GM12874 (cell line): ENCODE measurements at regions not wholly inside any gene's neighbourhood (a gene's known extent, or its start where the extent isn't known, plus 50 kb on each side); places are given as distances from the start of the nearest gene placed in this dataset.

ENCODE experiments used
- TF ChIP-seq, protein P1 (sequence below): IDR thresholded peaks from 2 replicates; pipeline ENCODE4 v1.5.1; 2011; ENCODE audit warnings: low read depth, mild to moderate bottlenecking, control low read depth, low read length, moderate library complexity; ENCODE audit not compliant: insufficient read depth

DNA sequence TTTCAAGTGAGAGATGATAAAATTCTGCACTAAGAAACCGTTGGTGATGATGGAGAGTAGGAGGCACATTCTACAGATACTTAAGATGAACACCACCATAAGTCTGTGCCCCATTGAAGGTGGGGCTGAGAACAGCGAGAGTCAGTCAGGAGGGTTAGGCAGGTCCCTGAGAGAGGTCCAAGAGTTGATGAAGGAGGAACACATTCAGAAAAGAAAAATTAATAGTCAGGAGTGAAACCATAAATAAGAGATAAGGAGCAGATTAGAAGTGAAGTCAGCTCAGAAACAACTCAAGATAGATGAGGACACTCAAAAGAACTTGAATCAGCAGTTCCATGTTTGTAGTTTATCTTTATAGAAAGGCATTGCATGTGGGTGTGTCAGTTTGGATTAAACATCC, 727.2 kb upstream of the MARCKS start:
- TF ChIP-seq, protein P1, sequence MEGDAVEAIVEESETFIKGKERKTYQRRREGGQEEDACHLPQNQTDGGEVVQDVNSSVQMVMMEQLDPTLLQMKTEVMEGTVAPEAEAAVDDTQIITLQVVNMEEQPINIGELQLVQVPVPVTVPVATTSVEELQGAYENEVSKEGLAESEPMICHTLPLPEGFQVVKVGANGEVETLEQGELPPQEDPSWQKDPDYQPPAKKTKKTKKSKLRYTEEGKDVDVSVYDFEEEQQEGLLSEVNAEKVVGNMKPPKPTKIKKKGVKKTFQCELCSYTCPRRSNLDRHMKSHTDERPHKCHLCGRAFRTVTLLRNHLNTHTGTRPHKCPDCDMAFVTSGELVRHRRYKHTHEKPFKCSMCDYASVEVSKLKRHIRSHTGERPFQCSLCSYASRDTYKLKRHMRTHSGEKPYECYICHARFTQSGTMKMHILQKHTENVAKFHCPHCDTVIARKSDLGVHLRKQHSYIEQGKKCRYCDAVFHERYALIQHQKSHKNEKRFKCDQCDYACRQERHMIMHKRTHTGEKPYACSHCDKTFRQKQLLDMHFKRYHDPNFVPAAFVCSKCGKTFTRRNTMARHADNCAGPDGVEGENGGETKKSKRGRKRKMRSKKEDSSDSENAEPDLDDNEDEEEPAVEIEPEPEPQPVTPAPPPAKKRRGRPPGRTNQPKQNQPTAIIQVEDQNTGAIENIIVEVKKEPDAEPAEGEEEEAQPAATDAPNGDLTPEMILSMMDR, result no peak

DNA sequence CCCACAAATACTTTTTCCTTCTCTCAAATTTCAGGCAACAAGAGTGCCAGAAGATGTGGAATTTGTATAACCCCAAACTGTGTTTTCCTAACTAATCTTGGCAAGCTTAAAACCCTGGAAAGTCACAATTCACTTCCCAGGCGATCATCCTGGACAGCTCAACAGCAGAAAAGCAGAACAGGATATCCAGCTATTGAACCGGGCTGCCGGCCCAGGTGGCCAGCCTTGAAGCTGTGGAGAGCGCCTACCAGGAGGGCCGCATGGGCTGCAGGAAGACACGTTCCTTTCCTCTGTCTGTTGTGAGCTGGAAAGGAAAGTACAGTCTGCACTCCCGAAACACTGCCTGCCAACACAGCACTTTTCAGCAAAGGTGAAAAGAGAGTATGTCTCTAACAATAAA, 719.7 kb upstream of the MARCKS start:
- TF ChIP-seq, protein P1, result no peak

DNA sequence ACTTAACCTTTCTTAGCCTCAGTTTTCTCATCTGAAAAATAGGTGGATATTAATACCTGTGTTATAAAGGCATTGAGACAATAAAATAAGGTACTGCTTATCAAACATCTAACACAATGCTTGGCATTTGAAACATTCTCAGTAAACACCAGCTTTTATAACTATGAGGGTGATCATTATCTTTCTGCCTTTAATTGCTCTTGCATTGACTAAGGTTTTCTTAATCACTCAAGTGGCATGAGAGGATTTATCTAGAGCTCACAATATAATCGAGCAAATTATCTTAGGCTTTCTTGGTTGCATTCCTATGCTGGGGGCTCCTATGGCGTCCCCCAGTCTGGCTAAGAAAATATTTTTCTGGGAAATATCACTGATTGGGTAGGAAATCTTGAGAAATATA, 716.4 kb upstream of the MARCKS start:
- TF ChIP-seq, protein P1, result no peak

DNA sequence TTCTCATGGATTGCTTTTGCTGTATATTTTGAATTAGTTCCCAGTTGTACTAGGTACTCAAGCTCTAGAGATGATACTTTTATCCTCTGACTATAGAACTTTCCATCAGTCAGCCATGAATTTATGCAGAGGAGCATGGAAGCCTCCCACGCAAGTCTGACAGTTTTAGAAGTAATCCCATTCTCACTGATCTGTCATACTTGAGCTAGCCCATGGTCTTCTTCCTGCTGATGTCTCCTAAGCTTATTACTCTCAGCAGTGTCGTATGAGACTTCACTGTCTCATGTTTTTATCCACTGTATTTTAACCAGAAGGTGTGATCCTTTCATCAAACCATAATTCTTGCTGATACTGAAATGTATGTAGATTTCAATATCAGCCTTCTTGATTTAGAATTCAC, 715.2 kb upstream of the MARCKS start:
- TF ChIP-seq, protein P1, result no peak

DNA sequence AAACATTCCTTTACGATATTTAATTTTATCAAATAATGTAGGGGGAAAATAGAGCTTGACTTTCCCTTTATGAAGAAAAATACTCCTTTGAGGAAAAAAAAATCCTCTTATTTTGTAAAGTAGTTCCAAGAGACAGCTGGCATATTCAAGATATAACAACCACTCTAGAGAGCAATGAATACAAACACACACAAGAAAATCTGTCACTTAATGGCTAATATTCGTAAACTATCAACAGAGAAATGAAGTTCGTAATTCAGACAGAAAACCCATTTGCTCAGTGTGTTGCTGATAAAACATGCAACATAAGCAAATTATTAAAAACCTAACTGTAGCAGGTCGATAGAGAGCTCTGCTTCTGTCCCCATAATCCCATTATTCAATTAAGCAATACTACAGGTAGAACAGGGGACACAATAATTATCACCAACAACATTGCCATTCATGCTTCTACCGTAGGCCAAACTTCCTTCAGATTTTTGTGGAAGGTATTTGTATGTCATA, 714.4 kb upstream of the MARCKS start:
- TF ChIP-seq, protein P1, result no peak

DNA sequence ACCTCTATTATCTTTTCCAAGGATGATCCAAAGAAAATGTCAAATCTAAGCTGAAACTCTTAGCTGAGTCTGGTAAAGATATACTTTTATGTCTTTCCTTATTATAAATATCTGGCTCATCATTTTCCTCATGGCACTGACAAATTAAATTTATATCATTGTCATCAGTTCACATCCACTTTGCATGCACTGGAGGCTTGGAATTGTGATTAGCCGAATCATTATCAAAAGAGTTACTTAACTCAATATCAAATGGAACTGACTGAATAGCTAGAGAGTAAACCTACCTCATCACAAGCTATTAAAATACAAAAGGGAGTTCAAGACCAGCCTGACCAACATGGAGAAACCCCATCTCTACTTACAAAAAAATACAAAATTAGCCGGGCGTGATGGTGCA, 713.9 kb upstream of the MARCKS start:
- TF ChIP-seq, protein P1, result no peak

DNA sequence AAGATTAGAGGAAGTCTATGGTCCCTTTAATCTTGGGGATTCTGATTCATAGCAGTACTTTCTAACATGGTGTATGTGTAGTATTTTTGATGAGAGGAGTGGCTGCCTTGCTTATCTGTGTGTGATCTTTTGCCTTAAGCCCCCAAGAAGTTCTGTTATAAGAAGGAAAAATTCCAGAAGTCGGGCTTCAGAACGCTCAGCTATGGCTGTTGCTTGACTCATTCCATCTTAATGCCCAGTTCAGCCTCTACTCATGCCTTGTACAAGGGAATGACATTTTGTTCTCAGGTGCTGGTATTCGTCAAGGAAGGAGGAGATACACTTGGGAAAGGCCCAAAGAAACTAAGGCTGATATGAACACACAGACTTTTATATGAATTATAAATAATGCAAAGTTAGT, 713.0 kb upstream of the MARCKS start:
- TF ChIP-seq, protein P1, result no peak

DNA sequence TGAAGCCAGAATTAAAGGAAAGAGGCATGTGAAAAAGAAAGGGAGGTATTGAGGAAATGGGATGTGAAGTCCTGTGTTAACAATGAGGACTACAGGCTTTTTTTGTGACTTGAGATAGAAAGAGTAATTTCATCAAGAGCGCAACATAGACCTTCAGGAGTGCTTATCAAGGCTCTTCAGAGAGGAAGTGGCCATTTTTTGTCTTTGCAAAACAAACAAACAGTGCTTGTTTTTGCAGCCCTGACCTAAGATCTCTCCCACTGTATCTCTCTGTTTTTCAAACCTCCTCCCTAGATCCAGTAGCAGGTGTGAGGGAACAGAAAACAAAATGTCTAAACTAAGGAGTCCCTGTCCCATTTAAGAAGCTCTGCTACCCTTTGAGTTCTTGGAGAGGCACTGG, 710.3 kb upstream of the MARCKS start:
- TF ChIP-seq, protein P1, result no peak
